ENCODE measurements at regions not wholly inside any gene's neighbourhood (a gene's known extent, or its start where the extent isn't known, plus 50 kb on each side); places are given as distances from the start of the nearest gene placed in this dataset.

DNA sequence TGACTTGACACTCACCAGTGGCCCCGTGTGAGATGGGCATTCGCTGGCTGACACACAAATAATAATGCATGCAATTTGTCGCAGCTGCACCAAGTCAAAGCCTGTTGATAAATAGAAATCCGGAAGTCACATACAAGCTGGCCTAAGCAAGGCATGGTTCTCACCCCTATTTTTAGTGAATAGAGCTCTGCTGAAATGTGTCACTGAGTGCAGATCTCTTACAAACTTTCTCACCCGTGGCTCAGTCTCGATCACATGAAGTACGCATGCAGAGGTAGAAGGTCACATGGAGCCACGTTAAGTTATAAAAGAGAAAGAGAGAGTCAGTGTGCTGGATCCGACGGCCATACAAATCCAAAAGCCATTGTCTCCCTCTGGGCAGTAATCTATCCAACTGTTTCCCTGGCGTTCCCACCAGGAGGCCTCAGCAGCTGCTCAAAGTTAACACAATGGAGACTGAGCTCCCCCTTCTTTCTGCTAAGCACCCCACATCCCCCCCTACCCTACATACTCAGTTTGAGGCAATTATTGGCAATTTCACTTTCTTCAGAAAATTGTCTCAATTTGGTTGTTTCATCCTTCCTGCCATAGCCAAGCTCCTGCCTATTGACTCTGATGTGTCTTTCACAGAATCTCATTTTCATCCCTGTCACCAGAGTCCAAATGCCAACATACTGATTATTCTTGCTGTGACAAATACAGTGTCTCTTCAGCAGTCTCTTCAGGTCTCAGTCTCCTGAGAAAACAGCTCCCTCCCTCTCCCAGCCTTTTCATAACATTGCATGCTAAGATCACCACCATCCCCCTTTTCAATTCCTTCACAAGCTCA lies 473.3 kb upstream of the NRP1 start:
- TF ChIP-seq, protein P1, sequence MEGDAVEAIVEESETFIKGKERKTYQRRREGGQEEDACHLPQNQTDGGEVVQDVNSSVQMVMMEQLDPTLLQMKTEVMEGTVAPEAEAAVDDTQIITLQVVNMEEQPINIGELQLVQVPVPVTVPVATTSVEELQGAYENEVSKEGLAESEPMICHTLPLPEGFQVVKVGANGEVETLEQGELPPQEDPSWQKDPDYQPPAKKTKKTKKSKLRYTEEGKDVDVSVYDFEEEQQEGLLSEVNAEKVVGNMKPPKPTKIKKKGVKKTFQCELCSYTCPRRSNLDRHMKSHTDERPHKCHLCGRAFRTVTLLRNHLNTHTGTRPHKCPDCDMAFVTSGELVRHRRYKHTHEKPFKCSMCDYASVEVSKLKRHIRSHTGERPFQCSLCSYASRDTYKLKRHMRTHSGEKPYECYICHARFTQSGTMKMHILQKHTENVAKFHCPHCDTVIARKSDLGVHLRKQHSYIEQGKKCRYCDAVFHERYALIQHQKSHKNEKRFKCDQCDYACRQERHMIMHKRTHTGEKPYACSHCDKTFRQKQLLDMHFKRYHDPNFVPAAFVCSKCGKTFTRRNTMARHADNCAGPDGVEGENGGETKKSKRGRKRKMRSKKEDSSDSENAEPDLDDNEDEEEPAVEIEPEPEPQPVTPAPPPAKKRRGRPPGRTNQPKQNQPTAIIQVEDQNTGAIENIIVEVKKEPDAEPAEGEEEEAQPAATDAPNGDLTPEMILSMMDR (IDR thresholded peaks at IDR 0.05), result no peak
- TF ChIP-seq POLR2A (IDR thresholded peaks at IDR 0.05), result no peak
